ENCODE measurements at regions not wholly inside any gene's neighbourhood (a gene's known extent, or its start where the extent isn't known, plus 50 kb on each side); places are given as distances from the start of the nearest gene placed in this dataset.

DNA sequence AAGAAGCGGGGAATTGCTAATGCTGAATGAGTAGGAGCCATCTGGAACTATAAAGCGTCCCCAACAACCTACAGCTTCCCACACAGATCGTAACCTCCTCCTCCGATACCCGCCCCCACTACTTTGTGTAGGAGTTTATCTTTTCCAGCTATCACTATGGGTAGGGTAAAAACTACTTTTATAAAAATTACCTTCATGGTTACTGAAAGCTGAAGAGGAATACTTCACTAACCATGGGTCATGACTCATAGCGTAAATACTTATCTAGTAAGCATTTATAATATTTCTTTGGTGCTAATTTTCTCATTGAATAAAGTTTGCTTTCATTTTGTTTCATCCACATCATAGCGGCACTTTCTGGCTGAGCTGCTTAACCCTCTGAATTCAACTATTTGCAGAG, 79.4 kb upstream of the TNIP3 start:
- TF ChIP-seq, protein P1, sequence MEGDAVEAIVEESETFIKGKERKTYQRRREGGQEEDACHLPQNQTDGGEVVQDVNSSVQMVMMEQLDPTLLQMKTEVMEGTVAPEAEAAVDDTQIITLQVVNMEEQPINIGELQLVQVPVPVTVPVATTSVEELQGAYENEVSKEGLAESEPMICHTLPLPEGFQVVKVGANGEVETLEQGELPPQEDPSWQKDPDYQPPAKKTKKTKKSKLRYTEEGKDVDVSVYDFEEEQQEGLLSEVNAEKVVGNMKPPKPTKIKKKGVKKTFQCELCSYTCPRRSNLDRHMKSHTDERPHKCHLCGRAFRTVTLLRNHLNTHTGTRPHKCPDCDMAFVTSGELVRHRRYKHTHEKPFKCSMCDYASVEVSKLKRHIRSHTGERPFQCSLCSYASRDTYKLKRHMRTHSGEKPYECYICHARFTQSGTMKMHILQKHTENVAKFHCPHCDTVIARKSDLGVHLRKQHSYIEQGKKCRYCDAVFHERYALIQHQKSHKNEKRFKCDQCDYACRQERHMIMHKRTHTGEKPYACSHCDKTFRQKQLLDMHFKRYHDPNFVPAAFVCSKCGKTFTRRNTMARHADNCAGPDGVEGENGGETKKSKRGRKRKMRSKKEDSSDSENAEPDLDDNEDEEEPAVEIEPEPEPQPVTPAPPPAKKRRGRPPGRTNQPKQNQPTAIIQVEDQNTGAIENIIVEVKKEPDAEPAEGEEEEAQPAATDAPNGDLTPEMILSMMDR (IDR thresholded peaks at IDR 0.05; ENCODE audit: low read length), result no peak
- TF ChIP-seq EZH2 (IDR thresholded peaks at IDR 0.05; ENCODE audit: borderline replicate concordance, low read length), result no peak
